Testis (tissue), 2 donors: ENCODE measurements at regions not wholly inside any gene's neighbourhood (a gene's known extent, or its start where the extent isn't known, plus 50 kb on each side); places are given as distances from the start of the nearest gene placed in this dataset.

Experiments
- POLR2A ChIP-seq: fragments of 450-650 bp; IDR thresholded peaks from one replicate; pipeline ENCODE4 v1.6.1; 2017; ENCODE audit warnings: antibody characterized with exemption, mild to moderate bottlenecking, moderate library complexity
- TF ChIP-seq, protein P1 (sequence below), 3 experiments: fragments of 450-650 bp in 2 of 3; fragments of 200-600 bp in 1 of 3; sonication (generic) in 1 of 3; IDR thresholded peaks; one replicate each; pipeline ENCODE4 v1.5.1; 2016 to 2019; ENCODE audit warnings: antibody characterized with exemption in 3 of 3, mild to moderate bottlenecking in 2 of 3, moderate library complexity in 1 of 3

DNA sequence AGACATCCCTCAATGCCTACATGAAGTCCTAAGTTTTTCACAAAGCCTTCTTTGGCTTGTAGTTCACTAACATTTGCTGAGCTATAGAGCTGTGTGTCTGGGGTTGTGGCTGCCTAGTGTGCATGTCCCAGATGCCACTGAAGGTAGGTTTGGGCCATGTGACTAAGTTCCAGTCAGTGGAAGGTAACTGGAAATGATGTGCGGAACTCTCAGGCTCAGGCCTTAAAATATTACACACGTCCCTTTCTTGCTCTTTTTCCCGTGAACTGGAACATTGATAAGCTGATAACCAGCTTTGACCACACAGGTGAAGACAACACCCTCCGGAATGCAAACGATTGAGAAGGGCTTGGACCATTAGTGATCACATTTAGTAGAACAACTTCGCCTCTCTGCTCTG lies 358.1 kb downstream of the GATA3 start:
- TF ChIP-seq, protein P1, sequence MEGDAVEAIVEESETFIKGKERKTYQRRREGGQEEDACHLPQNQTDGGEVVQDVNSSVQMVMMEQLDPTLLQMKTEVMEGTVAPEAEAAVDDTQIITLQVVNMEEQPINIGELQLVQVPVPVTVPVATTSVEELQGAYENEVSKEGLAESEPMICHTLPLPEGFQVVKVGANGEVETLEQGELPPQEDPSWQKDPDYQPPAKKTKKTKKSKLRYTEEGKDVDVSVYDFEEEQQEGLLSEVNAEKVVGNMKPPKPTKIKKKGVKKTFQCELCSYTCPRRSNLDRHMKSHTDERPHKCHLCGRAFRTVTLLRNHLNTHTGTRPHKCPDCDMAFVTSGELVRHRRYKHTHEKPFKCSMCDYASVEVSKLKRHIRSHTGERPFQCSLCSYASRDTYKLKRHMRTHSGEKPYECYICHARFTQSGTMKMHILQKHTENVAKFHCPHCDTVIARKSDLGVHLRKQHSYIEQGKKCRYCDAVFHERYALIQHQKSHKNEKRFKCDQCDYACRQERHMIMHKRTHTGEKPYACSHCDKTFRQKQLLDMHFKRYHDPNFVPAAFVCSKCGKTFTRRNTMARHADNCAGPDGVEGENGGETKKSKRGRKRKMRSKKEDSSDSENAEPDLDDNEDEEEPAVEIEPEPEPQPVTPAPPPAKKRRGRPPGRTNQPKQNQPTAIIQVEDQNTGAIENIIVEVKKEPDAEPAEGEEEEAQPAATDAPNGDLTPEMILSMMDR (IDR thresholded peaks at IDR 0.05) = no peak
- no peak for TF ChIP-seq POLR2A
